K562 (cell line): ENCODE measurements at regions not wholly inside any gene's neighbourhood (a gene's known extent, or its start where the extent isn't known, plus 50 kb on each side); places are given as distances from the start of the nearest gene placed in this dataset.

ENCODE experiments used
- ATAC-seq: fragments of 200-7000 bp; cut with Tn5 transposase; 3 replicates; pipeline ENCODE4 v1.9.1; 2020; ENCODE audit warnings: moderate library complexity
- BruUV-seq: library from RNA; stranded (reverse); fragments of 400-500 nt; replicated peaks from 2 replicates; lab custom pipeline; 2021; lab: Mats Ljungman, UMichigan
- CTCF ChIA-PET: fragments of 300-600 bp; formaldehyde crosslinking; extraction: SDS; loops from one replicate; lab custom pipeline; 2021; ENCODE audit warnings: low intra/inter-chr PET ratio; lab: Yijun Ruan, JAX
- POLR2A ChIA-PET: fragments of 300-600, 350-650 bp; sonication (Branson Sonifier 250); formaldehyde crosslinking; extraction: SDS; loops from one replicate; lab custom pipeline; 2021; ENCODE audit warnings: antibody characterized with exemption, inconsistent platforms; lab: Yijun Ruan, JAX
- DNase-seq, 4 experiments: peaks; one replicate each; pipeline versions ENCODE4 v3.0.0 to v3.0.0-alpha.2; 2011 to 2018; ENCODE audit warnings: low spot score in 3 of 4, mixed read lengths in 3 of 4; ENCODE audit errors: extremely low read depth in 1 of 4
- FAIRE-seq: peaks from 2 replicates; lab custom pipeline; 2011; peaks lifted over from hg19 to GRCh38; lab: Jason Lieb, UNC
- H2AFZ ChIP-seq: 2 replicates; pipeline ENCODE4 v1.6.0; 2011; ENCODE audit warnings: low read depth, low read length, control low read depth, inconsistent platforms
- H3K27ac ChIP-seq: fragments of 200-600 bp; 3 replicates; pipeline ENCODE4 v1.8.0; 2011; ENCODE audit warnings: low read depth, mild to moderate bottlenecking, control low read depth, inconsistent platforms, low read length, moderate library complexity, mixed read lengths; ENCODE audit errors: extremely low read depth
- H3K27me3 ChIP-seq, 2 experiments: fragments of 300-600 bp in 1 of 2; 2 replicates in 1 of 2; 3 replicates in 1 of 2; pipeline versions ENCODE4 v1.6.0 to v1.8.0; 2011; ENCODE audit warnings: inconsistent platforms in 2 of 2, low read length in 2 of 2, mild to moderate bottlenecking in 1 of 2, mixed read lengths in 1 of 2, moderate library complexity in 1 of 2; ENCODE audit not compliant: control insufficient read depth in 2 of 2, insufficient read depth in 2 of 2
- H3K36me3 ChIP-seq: fragments of 300-600 bp; 3 replicates; pipeline ENCODE4 v1.8.0; 2011; ENCODE audit warnings: mild to moderate bottlenecking, low read length, inconsistent platforms; ENCODE audit not compliant: control insufficient read depth, insufficient read depth
- H3K4me1 ChIP-seq, 2 experiments: fragments of 200-600 bp in 1 of 2; replicated peaks in 1 of 2; 2 replicates in 1 of 2; 3 replicates in 1 of 2; pipeline versions ENCODE4 v1.5.1 to v1.8.0; 2011; ENCODE audit warnings: inconsistent platforms in 2 of 2, low read length in 2 of 2, mild to moderate bottlenecking in 1 of 2, mixed read lengths in 1 of 2, moderate library complexity in 1 of 2; ENCODE audit not compliant: control insufficient read depth in 2 of 2, insufficient read depth in 2 of 2
- H3K4me2 ChIP-seq: 2 replicates; pipeline ENCODE4 v1.6.1; 2011; ENCODE audit warnings: low read length, control low read depth, inconsistent platforms, mixed read lengths; ENCODE audit not compliant: insufficient read depth
- H3K4me3 ChIP-seq: fragments of 200-600 bp; sonication (generic), shearing (Covaris generic); 2 replicates; pipeline ENCODE4 v1.5.1; 2016; ENCODE audit warnings: control low read depth, inconsistent platforms
- H3K79me2 ChIP-seq: fragments of 200-600 bp; 3 replicates; pipeline ENCODE4 v1.8.0; 2011; ENCODE audit warnings: low read length, inconsistent platforms; ENCODE audit not compliant: control insufficient read depth, insufficient read depth
- H3K9ac ChIP-seq, 2 experiments: 2 replicates each; pipeline versions ENCODE4 v1.6.0 to v1.6.1; 2011; ENCODE audit warnings: low read depth in 2 of 2, low read length in 2 of 2, control low read depth in 1 of 2, inconsistent platforms in 1 of 2, mild to moderate bottlenecking in 1 of 2, mixed read lengths in 1 of 2; ENCODE audit not compliant: insufficient read depth in 1 of 2
- H3K9me1 ChIP-seq: one replicate; pipeline ENCODE4 v1.6.0; 2011; ENCODE audit warnings: inconsistent platforms, mild to moderate bottlenecking, low read length, moderate library complexity; ENCODE audit not compliant: control insufficient read depth, insufficient read depth
- H3K9me3 ChIP-seq: replicated peaks from 2 replicates; pipeline ENCODE4 v1.5.1; 2011; ENCODE audit warnings: low read depth, low read length, inconsistent platforms; ENCODE audit not compliant: control insufficient read depth, insufficient read depth
- H4K20me1 ChIP-seq: replicated peaks from 2 replicates; pipeline ENCODE4 v1.6.1; 2011; ENCODE audit warnings: low read length, inconsistent platforms, mixed read lengths; ENCODE audit not compliant: control insufficient read depth, insufficient read depth
- CSDE1 ChIP-seq, 2 experiments: fragments of 450-650 bp; IDR thresholded peaks; 2 replicates each; pipeline ENCODE4 v1.6.1; 2016; ENCODE audit warnings: mild to moderate bottlenecking in 1 of 2
- FOXA1 ChIP-seq: fragments of 450-650 bp; IDR thresholded peaks from 2 replicates; pipeline ENCODE4 v1.6.1; 2016; ENCODE audit warnings: mild to moderate bottlenecking, borderline replicate concordance
- FUS ChIP-seq: fragments of 200-400 bp; formaldehyde crosslinking; optimal IDR thresholded peaks from 2 replicates; pipeline ENCODE3; 2017; ENCODE audit warnings: low read depth, low read length
- KLF6 ChIP-seq: fragments of 250-450 bp; sonication (Bioruptor Pico); IDR thresholded peaks from 2 replicates; pipeline ENCODE4 v1.4.0; 2020; ENCODE audit warnings: mild to moderate bottlenecking, moderate library complexity, borderline replicate concordance
- NBN ChIP-seq: fragments of 450-650 bp; IDR thresholded peaks from 2 replicates; pipeline ENCODE4 v1.6.1; 2016; ENCODE audit warnings: low read depth, mild to moderate bottlenecking
- PRMT5 ChIP-seq: sonication (generic); formaldehyde crosslinking; IDR thresholded peaks from 2 replicates; pipeline ENCODE4 v1.5.0; 2020; ENCODE audit warnings: missing genetic modification reagents
- SRSF3 ChIP-seq: fragments of 200-400 bp; formaldehyde crosslinking; IDR thresholded peaks from 2 replicates; pipeline ENCODE4 v1.6.1; 2016; ENCODE audit warnings: mild to moderate bottlenecking, low read length, moderate library complexity; ENCODE audit not compliant: insufficient read depth
- TFAM ChIP-seq: fragments of 250-450 bp; sonication (Bioruptor Pico); conservative IDR thresholded peaks from 2 replicates; pipeline ENCODE4 v1.5.0; 2021; ENCODE audit warnings: mild to moderate bottlenecking, moderate library complexity
- THRAP3 ChIP-seq: fragments of 450-650 bp; IDR thresholded peaks from 2 replicates; pipeline ENCODE4 v1.6.1; 2016; ENCODE audit warnings: mild to moderate bottlenecking, inconsistent platforms, borderline replicate concordance
- ZMIZ1 ChIP-seq, 2 experiments: fragments of 150-350 bp in 1 of 2; IDR thresholded peaks; 2 replicates each; pipeline ENCODE4 v1.6.1; 2012 to 2016; ENCODE audit warnings: low read depth in 2 of 2, low read length in 2 of 2, mild to moderate bottlenecking in 1 of 2, moderate library complexity in 1 of 2
- ZNF764 ChIP-seq: fragments of 250-450 bp; sonication (Bioruptor Pico); IDR thresholded peaks from 2 replicates; pipeline ENCODE4 v1.4.0; 2020; ENCODE audit warnings: low read depth, mild to moderate bottlenecking, moderate library complexity
- ZZZ3 ChIP-seq: fragments of 450-650 bp; IDR thresholded peaks from 2 replicates; pipeline ENCODE4 v1.6.1; 2016; ENCODE audit warnings: antibody characterized with exemption, mild to moderate bottlenecking, moderate library complexity
- WGBS: fragments of 100-300 bp; shearing (Covaris generic); methylation state at CpG from one replicate; pipeline ENCODE4 v1.1.6; 2016; ENCODE audit warnings: low coverage, mixed read lengths; ENCODE audit not compliant: insufficient coverage; ENCODE audit errors: missing lambda C conversion rate; 5-methylcytosine and 5-hydroxymethylcytosine counted together
- in situ Hi-C: fragments of 300-500 bp; cut with MboI; formaldehyde crosslinking; loops from 4 replicates; pipeline ENCODE4 v1.15.0; 2018; ENCODE audit warnings: inconsistent platforms, mixed read lengths
- intact Hi-C: fragments of 100-400 bp; cut with micrococcal nuclease; formaldehyde crosslinking; loops from 2 replicates; pipeline ENCODE4 v1.14.2; 2022

GRCh38 chr11:103731670-103732069 is 304.8 kb upstream of the DDI1 start (continued):
- TF ChIP-seq ZMIZ1 (IDR thresholded peaks at IDR 0.05; ENCODE audit: low read depth in 2 of 2, low read length in 2 of 2) (no peak), SRSF3 (no peak), THRAP3 (no peak), TFAM (CRISPR knock-in tag) (no peak), CSDE1 (IDR thresholded peaks at IDR 0.05) (no peak), FUS (no peak), KLF6 (CRISPR knock-in tag) (no peak), NBN (no peak)

GRCh38 chr11:103733889-103734288 is 302.6 kb upstream of the DDI1 start:
- POLR2A ChIA-PET, result no interaction called here
- H3K4me1 ChIP-seq, result no peaks in the 10 kb centered on the region
- 0% methylated on average over 1 of the region's 1 CpG for WGBS
- TF ChIP-seq ZNF764 (CRISPR knock-in tag), result no peak
- no peak for TF ChIP-seq ZZZ3
- no peak for TF ChIP-seq FOXA1
- TF ChIP-seq PRMT5 (CRISPR knock-in tag), result no peak
- H3K9me3 ChIP-seq, result no peaks in the 10 kb centered on the region
- FAIRE-seq (no peak), ATAC-seq (no peak), DNase-seq (no peak)
- H4K20me1 ChIP-seq, result no peaks in the 10 kb centered on the region
- H3K4me2 ChIP-seq, result no peak overlapping the region
- H3K9me1 ChIP-seq, result no peaks in the 10 kb centered on the region
- intact Hi-C loops (no loop called here), in situ Hi-C loops (no loop called here)
- H2AFZ ChIP-seq, result no peak overlapping the region
- no peak overlapping the region for H3K4me3 ChIP-seq
- H3K27ac ChIP-seq, result no peak overlapping the region
- no TSS peak for BruUV-seq
- H3K9ac ChIP-seq, result no peak overlapping the region
- H3K79me2 ChIP-seq, result no peaks in the 10 kb centered on the region
- CTCF ChIA-PET, result no interaction called here
- no peaks in the 10 kb centered on the region for H3K36me3 ChIP-seq
- H3K27me3 ChIP-seq, result no peaks in the 10 kb centered on the region
